ENCODE measurements at regions not wholly inside any gene's neighbourhood (a gene's known extent, or its start where the extent isn't known, plus 50 kb on each side); places are given as distances from the start of the nearest gene placed in this dataset.

DNA sequence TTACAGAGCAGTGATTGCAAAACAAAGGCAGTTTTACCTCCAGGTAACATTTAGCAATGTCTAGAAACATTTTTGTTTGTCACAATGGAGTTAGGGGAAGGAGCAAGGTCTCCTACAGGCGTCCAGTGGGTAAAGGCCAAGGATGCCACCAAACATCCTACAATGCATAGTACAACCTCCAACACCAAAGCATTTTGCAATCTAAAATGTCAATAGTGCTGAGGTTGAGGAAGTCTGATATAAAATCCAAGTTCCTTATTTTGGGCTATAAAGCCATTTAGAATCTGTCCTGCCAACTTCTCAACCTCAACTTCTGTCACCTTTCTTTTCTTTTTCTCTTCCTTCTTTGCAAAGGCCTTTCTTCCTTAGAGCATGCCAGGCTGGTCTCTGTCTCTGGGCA is 111.2 kb downstream of the FASLG start:
- Histone ChIP-seq H3K4me1 (ENCODE audit: control insufficient read depth in 1 of 2, insufficient read depth in 2 of 2, low read length in 2 of 2) (no peaks in the 10 kb centered on the region), H3K9me3 (ENCODE audit: control insufficient read depth in 1 of 2, insufficient read depth in 1 of 2, low read depth in 1 of 2, low read length in 2 of 2) (no peaks in the 10 kb centered on the region), H3K9ac (ENCODE audit: low read length) (no peak overlapping the region), H3K4me3 (replicated peaks in 1 of 2; ENCODE audit: low read depth in 1 of 2, low read length in 2 of 2) (no peak overlapping the region), H4K20me1 (ENCODE audit: insufficient read depth) (no peaks in the 10 kb centered on the region), H3K36me3 (ENCODE audit: control insufficient read depth in 1 of 2, insufficient read depth in 2 of 2, low read length in 2 of 2) (no peaks in the 10 kb centered on the region), H3K27ac (ENCODE audit: low read depth, low read length) (no peak overlapping the region), H3K9me2 (ENCODE audit: insufficient read depth) (no peaks in the 10 kb centered on the region), H3K79me2 (ENCODE audit: insufficient read depth, low read length) (no peaks in the 10 kb centered on the region), H3K4me2 (ENCODE audit: low read length) (no peak overlapping the region), H2AFZ (ENCODE audit: low read depth, low read length, poor library complexity, severe bottlenecking) (no peak overlapping the region), H3K27me3 (ENCODE audit: insufficient read depth, low read length) (no peaks in the 10 kb centered on the region)
- no TSS peak for BruUV-seq (replicated peaks)
- CTCF ChIA-PET = no interaction called here
- ATAC-seq (no peak), DNase-seq (ENCODE audit: low read depth, low spot score) (no peak)
- TF ChIP-seq ELF1 (IDR thresholded peaks at IDR 0.05; ENCODE audit: borderline replicate concordance, low read depth) (no peak), RAD21 (IDR thresholded peaks at IDR 0.05; ENCODE audit: low read depth) (no peak), JUND (IDR thresholded peaks at IDR 0.05) (no peak), YY1 (IDR thresholded peaks at IDR 0.05; ENCODE audit: extremely low read depth, insufficient replicate concordance, low read depth, low read length) (no peak), SIN3A (IDR thresholded peaks at IDR 0.05; ENCODE audit: low read depth) (no peak), ZFX (IDR thresholded peaks at IDR 0.05) (no peak), CBX3 (IDR thresholded peaks at IDR 0.05; ENCODE audit: low read depth) (no peak), SRF (IDR thresholded peaks at IDR 0.05; ENCODE audit: low read depth) (no peak), EZH2 (IDR thresholded peaks at IDR 0.05) (no peak), CEBPB (IDR thresholded peaks at IDR 0.05; ENCODE audit: low read depth) (no peak), EZH2phosphoT487 (IDR thresholded peaks at IDR 0.05; ENCODE audit: borderline replicate concordance) (no peak), POLR2AphosphoS5 (IDR thresholded peaks at IDR 0.05; ENCODE audit: low read depth, low read length) (no peak)
- TF ChIP-seq, protein P1, sequence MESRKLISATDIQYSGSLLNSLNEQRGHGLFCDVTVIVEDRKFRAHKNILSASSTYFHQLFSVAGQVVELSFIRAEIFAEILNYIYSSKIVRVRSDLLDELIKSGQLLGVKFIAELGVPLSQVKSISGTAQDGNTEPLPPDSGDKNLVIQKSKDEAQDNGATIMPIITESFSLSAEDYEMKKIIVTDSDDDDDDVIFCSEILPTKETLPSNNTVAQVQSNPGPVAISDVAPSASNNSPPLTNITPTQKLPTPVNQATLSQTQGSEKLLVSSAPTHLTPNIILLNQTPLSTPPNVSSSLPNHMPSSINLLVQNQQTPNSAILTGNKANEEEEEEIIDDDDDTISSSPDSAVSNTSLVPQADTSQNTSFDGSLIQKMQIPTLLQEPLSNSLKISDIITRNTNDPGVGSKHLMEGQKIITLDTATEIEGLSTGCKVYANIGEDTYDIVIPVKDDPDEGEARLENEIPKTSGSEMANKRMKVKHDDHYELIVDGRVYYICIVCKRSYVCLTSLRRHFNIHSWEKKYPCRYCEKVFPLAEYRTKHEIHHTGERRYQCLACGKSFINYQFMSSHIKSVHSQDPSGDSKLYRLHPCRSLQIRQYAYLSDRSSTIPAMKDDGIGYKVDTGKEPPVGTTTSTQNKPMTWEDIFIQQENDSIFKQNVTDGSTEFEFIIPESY (IDR thresholded peaks at IDR 0.05; ENCODE audit: extremely low read depth, insufficient replicate concordance, low read length) = no peak
- TF ChIP-seq, protein P2, sequence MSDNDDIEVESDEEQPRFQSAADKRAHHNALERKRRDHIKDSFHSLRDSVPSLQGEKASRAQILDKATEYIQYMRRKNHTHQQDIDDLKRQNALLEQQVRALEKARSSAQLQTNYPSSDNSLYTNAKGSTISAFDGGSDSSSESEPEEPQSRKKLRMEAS (IDR thresholded peaks at IDR 0.05) = no peak
- POLR2A ChIA-PET = no interaction called here
- intact Hi-C loops (cut with micrococcal nuclease) = no loop called here
- RAD21 ChIA-PET (ENCODE audit: low non-redundant PET in 1 of 2, low total read pairs in 2 of 2, uncharacterized antibody in 2 of 2, unreplicated experiment in 2 of 2) = no interaction called here
